PC-9 (cell line): ENCODE measurements at regions not wholly inside any gene's neighbourhood (a gene's known extent, or its start where the extent isn't known, plus 50 kb on each side); places are given as distances from the start of the nearest gene placed in this dataset.

Experiments
- EZH2 ChIP-seq: fragments of 200-600 bp; sonication (generic); IDR thresholded peaks from 2 replicates; pipeline ENCODE4 v1.8.0; 2017; ENCODE audit warnings: antibody characterized with exemption, low read depth
- TF ChIP-seq, protein P1 (sequence below): fragments of 200-600 bp; sonication (generic); conservative IDR thresholded peaks from 2 replicates; pipeline ENCODE4 v1.6.1; 2017; ENCODE audit warnings: mixed run types, antibody characterized with exemption, mild to moderate bottlenecking, moderate library complexity

DNA sequence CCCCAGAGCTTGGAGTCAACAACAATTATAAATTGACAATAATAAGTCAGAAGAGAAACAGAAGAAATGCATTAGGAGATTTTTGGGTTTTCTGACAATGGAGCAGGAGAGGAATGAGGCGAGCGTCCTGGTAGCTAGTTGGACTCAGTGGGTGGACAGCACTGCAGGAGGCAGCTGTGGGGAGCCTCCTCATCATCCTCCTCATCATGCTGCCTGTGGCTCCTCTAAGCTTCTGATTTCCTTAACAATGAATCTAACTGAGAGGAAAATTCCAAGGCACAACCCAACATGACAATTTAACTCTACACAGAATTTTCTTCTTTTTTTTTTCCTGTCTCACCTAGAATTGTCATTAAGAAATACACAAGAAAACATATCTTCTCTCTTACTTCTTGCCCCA is 357.1 kb upstream of the NOCT start:
- TF ChIP-seq, protein P1, sequence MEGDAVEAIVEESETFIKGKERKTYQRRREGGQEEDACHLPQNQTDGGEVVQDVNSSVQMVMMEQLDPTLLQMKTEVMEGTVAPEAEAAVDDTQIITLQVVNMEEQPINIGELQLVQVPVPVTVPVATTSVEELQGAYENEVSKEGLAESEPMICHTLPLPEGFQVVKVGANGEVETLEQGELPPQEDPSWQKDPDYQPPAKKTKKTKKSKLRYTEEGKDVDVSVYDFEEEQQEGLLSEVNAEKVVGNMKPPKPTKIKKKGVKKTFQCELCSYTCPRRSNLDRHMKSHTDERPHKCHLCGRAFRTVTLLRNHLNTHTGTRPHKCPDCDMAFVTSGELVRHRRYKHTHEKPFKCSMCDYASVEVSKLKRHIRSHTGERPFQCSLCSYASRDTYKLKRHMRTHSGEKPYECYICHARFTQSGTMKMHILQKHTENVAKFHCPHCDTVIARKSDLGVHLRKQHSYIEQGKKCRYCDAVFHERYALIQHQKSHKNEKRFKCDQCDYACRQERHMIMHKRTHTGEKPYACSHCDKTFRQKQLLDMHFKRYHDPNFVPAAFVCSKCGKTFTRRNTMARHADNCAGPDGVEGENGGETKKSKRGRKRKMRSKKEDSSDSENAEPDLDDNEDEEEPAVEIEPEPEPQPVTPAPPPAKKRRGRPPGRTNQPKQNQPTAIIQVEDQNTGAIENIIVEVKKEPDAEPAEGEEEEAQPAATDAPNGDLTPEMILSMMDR, result no peak
- no peak for TF ChIP-seq EZH2
